Breast epithelium (tissue), 4 donors: ENCODE measurements at regions not wholly inside any gene's neighbourhood (a gene's known extent, or its start where the extent isn't known, plus 50 kb on each side); places are given as distances from the start of the nearest gene placed in this dataset.

Source experiments
- DNase-seq, 2 donors: peaks; one replicate each; pipeline ENCODE4 v3.0.0-alpha.2; 2019; ENCODE audit warnings: low spot score in 2 of 2
- H3K27ac ChIP-seq, 2 donors: fragments of 200-600 bp; sonication (generic) in 1 of 2; one replicate each; pipeline ENCODE4 v1.5.1; 2016 to 2019; ENCODE audit warnings: mild to moderate bottlenecking in 1 of 2
- H3K27me3 ChIP-seq, 2 donors: fragments of 200-600 bp; sonication (generic) in 1 of 2; one replicate each; pipeline versions ENCODE4 v1.5.1 to v1.6.0; 2017 to 2019; ENCODE audit warnings: control low read depth in 1 of 2, mild to moderate bottlenecking in 1 of 2
- H3K36me3 ChIP-seq: fragments of 200-600 bp; one replicate; pipeline ENCODE4 v1.5.1; 2019
- H3K4me1 ChIP-seq, 2 donors: fragments of 200-600 bp; sonication (generic); one replicate each; pipeline ENCODE4 v1.5.1; 2016 to 2019; ENCODE audit warnings: control low read depth in 1 of 2
- H3K4me3 ChIP-seq, 3 donors: fragments of 200-600 bp; sonication (generic); 1 replicate in 2 of 3; 2 replicates in 1 of 3; pipeline ENCODE4 v1.5.1; 2016 to 2019; ENCODE audit warnings: mild to moderate bottlenecking in 3 of 3, moderate library complexity in 2 of 3
- H3K9me3 ChIP-seq, 2 donors: fragments of 200-600 bp; sonication (generic) in 1 of 2; one replicate each; pipeline ENCODE4 v1.5.1; 2016 to 2019; ENCODE audit warnings: control low read depth in 1 of 2
- POLR2A ChIP-seq: fragments of 450-650 bp; IDR thresholded peaks from one replicate; pipeline ENCODE4 v1.6.1; 2016; ENCODE audit warnings: antibody characterized with exemption, mild to moderate bottlenecking, moderate library complexity
- POLR2AphosphoS5 ChIP-seq, 3 donors: sonication (generic); formaldehyde crosslinking; IDR thresholded peaks; one replicate each; pipeline ENCODE4 v1.6.1; 2017; ENCODE audit warnings: antibody characterized with exemption in 3 of 3
- intact Hi-C: fragments of 100-400 bp; cut with DNase I; formaldehyde crosslinking; loops from one replicate; pipeline ENCODE4 v1.15.1; 2023; ENCODE audit warnings: low total_unique reads
- TF ChIP-seq, protein P1 (sequence below), 3 donors: fragments of 450-650 bp; IDR thresholded peaks; one replicate each; pipeline ENCODE4 v1.5.1; 2016 to 2017; ENCODE audit warnings: antibody characterized with exemption in 3 of 3, mild to moderate bottlenecking in 3 of 3, moderate library complexity in 3 of 3

- H3K27me3 ChIP-seq: no peaks in the 10 kb centered on the region
- H3K4me3 ChIP-seq: no peak overlapping the region
- intact Hi-C loops: no loop called here
- no peaks in the 10 kb centered on the region for H3K4me1 ChIP-seq
- no peak for DNase-seq
- no peaks in the 10 kb centered on the region for H3K36me3 ChIP-seq
- TF ChIP-seq POLR2AphosphoS5 (IDR thresholded peaks at IDR 0.05): no peak
- TF ChIP-seq, protein P1, sequence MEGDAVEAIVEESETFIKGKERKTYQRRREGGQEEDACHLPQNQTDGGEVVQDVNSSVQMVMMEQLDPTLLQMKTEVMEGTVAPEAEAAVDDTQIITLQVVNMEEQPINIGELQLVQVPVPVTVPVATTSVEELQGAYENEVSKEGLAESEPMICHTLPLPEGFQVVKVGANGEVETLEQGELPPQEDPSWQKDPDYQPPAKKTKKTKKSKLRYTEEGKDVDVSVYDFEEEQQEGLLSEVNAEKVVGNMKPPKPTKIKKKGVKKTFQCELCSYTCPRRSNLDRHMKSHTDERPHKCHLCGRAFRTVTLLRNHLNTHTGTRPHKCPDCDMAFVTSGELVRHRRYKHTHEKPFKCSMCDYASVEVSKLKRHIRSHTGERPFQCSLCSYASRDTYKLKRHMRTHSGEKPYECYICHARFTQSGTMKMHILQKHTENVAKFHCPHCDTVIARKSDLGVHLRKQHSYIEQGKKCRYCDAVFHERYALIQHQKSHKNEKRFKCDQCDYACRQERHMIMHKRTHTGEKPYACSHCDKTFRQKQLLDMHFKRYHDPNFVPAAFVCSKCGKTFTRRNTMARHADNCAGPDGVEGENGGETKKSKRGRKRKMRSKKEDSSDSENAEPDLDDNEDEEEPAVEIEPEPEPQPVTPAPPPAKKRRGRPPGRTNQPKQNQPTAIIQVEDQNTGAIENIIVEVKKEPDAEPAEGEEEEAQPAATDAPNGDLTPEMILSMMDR (IDR thresholded peaks at IDR 0.05): no peak
- TF ChIP-seq POLR2A: no peak
- H3K27ac ChIP-seq: no peak overlapping the region
- H3K9me3 ChIP-seq: no peaks in the 10 kb centered on the region
Observed at GRCh38 chr2:56113382-56113975, 70.3 kb upstream of the CCDC85A start.

DNA sequence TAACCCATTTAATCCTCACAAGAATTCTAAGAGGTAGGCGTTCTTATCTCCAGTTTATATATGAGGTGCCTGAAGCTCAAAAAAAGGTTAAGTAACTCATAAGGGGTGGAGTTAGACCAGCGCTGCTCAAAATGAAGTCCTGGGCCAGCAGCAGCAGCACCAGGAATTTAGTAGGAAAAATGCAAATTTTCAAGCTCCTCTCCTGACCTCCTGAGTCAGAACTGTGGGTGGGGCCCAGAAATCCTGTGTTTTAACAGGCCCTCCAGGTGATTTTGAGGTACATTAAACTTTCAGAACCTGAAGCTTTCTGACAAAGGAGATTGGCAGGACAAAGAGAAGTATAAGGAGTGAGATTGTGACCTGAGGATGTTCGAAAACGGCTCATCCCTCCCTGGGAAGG, 66.0 kb upstream of the CCDC85A start:
- no peak for DNase-seq
- intact Hi-C loops: no loop called here
- Histone ChIP-seq H3K27ac (no peak overlapping the region), H3K4me1 (no peaks in the 10 kb centered on the region), H3K27me3 (no peaks in the 10 kb centered on the region), H3K9me3 (no peaks in the 10 kb centered on the region), H3K4me3 (no peak overlapping the region), H3K36me3 (no peaks in the 10 kb centered on the region)
- TF ChIP-seq POLR2AphosphoS5 (IDR thresholded peaks at IDR 0.05): no peak
- TF ChIP-seq, protein P1 (IDR thresholded peaks at IDR 0.05): no peak
- no peak for TF ChIP-seq POLR2A

DNA sequence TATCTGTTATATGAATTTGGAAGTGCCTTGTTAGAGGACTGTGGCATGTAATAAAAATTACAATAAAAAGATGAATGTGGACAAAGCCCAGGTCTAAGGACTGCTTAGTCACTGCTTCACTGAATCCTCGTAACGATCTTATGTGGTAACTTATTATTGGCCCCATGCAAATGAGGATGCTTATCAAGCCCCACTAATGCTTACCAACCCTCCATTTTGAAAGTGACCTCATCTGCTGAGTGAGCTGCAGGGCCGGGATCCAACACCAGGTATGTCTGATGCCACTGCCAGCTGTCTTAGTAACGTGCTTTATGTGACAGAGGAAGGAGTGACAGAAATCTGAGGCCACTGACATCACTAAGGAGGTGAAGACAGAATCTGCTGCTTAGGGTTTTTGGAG, 65.3 kb upstream of the CCDC85A start:
- Histone ChIP-seq H3K36me3 (no peaks in the 10 kb centered on the region), H3K4me3 (no peak overlapping the region), H3K27me3 (no peaks in the 10 kb centered on the region), H3K27ac (no peak overlapping the region), H3K4me1 (no peaks in the 10 kb centered on the region), H3K9me3 (no peaks in the 10 kb centered on the region)
- intact Hi-C loops: no loop called here
- no peak for TF ChIP-seq POLR2AphosphoS5 (IDR thresholded peaks at IDR 0.05)
- TF ChIP-seq POLR2A: no peak
- TF ChIP-seq, protein P1 (IDR thresholded peaks at IDR 0.05): no peak
- DNase-seq: no peak

DNA sequence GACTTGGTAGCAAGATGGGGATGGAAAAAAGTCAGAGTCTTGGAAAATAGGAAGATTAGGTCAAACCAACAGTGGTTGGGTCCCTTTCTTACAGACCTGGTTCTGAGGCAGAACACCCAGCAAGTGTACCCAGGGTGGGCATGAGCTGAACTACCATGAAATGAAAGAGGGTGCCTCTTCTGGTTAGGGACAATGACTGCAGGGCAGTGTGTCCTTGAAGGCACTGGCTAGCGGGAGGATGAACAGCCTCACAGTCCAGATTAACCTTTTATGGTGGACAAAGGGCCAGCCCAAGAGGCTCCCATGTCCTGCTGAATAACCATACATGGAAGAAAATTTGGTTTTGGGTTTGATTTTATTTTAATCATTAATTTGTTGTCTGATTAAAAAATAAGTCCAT, 61.8 kb upstream of the CCDC85A start:
- intact Hi-C loops: no loop called here
- TF ChIP-seq POLR2AphosphoS5 (IDR thresholded peaks at IDR 0.05) (no peak), POLR2A (no peak)
- TF ChIP-seq, protein P1 (IDR thresholded peaks at IDR 0.05): no peak

GRCh38 chr2:56123538-56123937, 60.3 kb upstream of the CCDC85A start:
- no peaks in the 10 kb centered on the region for H3K4me1 ChIP-seq
- no peak overlapping the region for H3K4me3 ChIP-seq
- intact Hi-C loops: no loop called here
- H3K9me3 ChIP-seq: no peaks in the 10 kb centered on the region
- TF ChIP-seq, protein P1 (IDR thresholded peaks at IDR 0.05): no peak
- TF ChIP-seq POLR2AphosphoS5 (IDR thresholded peaks at IDR 0.05) (no peak), POLR2A (no peak)
- DNase-seq: no peak
- H3K36me3 ChIP-seq: no peaks in the 10 kb centered on the region
- H3K27me3 ChIP-seq: no peaks in the 10 kb centered on the region
- H3K27ac ChIP-seq: no peak overlapping the region

More for the DNA sequence above, 61.8 kb upstream of the CCDC85A start:
- H3K4me1 ChIP-seq: no peaks in the 10 kb centered on the region
- H3K27me3 ChIP-seq: no peaks in the 10 kb centered on the region
- H3K9me3 ChIP-seq: no peaks in the 10 kb centered on the region
- H3K36me3 ChIP-seq: no peaks in the 10 kb centered on the region
- no peak overlapping the region for H3K4me3 ChIP-seq
- H3K27ac ChIP-seq: no peak overlapping the region
- DNase-seq: no peak
